ENCODE measurements at regions not wholly inside any gene's neighbourhood (a gene's known extent, or its start where the extent isn't known, plus 50 kb on each side); places are given as distances from the start of the nearest gene placed in this dataset.

DNA sequence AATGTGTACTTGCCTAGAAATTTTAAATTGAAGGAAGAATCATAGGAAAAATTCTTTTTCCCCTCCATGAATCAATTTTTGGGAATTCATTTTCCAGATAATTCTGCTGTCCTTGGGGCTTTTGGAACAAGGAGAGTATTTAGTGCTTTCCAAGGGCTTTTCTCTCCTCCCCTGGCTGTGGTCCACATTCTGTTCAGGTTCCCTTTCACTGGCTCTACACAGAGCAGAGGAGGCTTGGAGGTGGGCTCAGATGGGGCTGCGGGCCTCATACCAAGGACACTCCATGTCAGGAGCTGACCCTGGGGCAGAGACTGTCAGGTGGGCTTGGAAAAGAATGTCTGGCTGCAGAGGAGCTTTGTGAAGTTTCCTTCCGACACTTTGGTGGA is 128.1 kb downstream of the GADD45G start:
- H3K4me1 ChIP-seq (replicated peaks in 1 of 2) = peaks cover 15 to 19% of the 10 kb centered on the region in 2 donors
- WGBS, 4 donors = 58 to 66% (median 61%) methylated on average over 1 to 2 of the region's 2 CpGs
- H3K4me3 ChIP-seq = no peak overlapping the region
- no peaks in the 10 kb centered on the region for H3K27me3 ChIP-seq
- no peak for DNase-seq
- H3K36me3 ChIP-seq (replicated peaks in 1 of 2) = no peaks in the 10 kb centered on the region
- H3K27ac ChIP-seq = peak overlapping the region in 2 of 5 donors; percentile 48 to 54
- H3K9me3 ChIP-seq (replicated peaks in 1 of 3) = no peaks in the 10 kb centered on the region
- intact Hi-C loops (cut with DNase I) = no loop called here
- TF ChIP-seq POLR2A (IDR thresholded peaks at IDR 0.05) (no peak), CTCF (IDR thresholded peaks at IDR 0.05) (no peak)

- intact Hi-C loops (cut with DNase I) = no loop called here
- Histone ChIP-seq H3K36me3 (replicated peaks in 1 of 2) (no peaks in the 10 kb centered on the region), H3K27me3 (no peaks in the 10 kb centered on the region), H3K4me3 (no peak overlapping the region), H3K9me3 (replicated peaks in 1 of 3) (no peaks in the 10 kb centered on the region), H3K27ac (no peak overlapping the region), H3K4me1 (replicated peaks in 1 of 2) (peaks cover 15 to 25% of the 10 kb centered on the region in 2 donors)
- TF ChIP-seq CTCF (IDR thresholded peaks at IDR 0.05) (no peak), POLR2A (IDR thresholded peaks at IDR 0.05) (no peak)
- peak in 1 of 7 donors; percentile 37 for DNase-seq
- WGBS, 4 donors = 78 to 89% (median 84%) methylated on average over 10 of the region's 10 CpGs
These were observed 129.8 kb downstream of the GADD45G start for GRCh38 chr9:89734600-89735041.

DNA sequence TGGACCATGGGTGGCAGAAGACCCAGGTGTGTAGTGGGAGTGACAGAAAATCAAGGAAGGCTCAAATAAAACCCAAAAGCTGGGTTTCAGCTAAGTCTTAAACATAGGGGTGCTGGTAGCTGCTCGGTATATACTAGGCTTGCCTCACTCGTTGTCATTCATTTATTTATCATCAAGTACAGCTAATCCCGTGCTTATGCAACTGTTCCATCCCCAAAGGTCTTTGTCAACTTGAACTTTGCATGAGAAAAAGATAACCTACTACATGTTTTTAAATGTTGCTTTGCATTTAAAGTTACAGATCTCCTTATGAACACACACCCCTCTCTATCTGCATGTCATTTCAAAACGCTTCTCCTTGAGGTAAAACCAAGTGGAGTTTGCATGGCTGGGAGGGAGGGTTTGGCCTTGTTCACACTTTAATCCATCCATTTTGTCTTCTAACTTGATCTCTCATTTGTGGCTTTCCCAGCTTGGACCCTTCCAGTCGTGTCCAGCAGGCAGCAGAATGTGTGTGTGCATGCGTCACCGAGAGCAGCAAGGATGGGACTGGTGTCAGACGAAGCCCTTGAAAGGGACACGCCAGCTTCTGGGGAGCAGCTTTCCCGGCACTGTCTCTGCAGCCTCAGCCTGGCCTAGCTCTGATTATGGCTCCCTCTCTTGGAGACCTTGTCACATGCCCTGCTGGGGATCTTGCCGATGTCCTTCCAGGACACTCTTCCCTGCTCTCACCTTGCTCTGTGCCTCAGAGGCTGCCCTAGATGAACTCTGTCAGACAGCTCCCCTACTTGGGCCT is 133.5 kb downstream of the GADD45G start:
- TF ChIP-seq CTCF (IDR thresholded peaks at IDR 0.05) (peak in 2 of 6 experiments; percentile 3 to 5), POLR2A (IDR thresholded peaks at IDR 0.05) (no peak)
- H3K4me1 ChIP-seq (replicated peaks in 1 of 2) = peaks cover 0 to 8% of the 10 kb centered on the region in 2 donors
- DNase-seq = peak in 2 of 7 donors; percentile 22 to 30
- no peaks in the 10 kb centered on the region for H3K9me3 ChIP-seq (replicated peaks in 1 of 3)
- intact Hi-C loops (cut with DNase I) = no loop called here
- H3K27me3 ChIP-seq = no peaks in the 10 kb centered on the region
- H3K27ac ChIP-seq = no peak overlapping the region
- WGBS, 4 donors = 69 to 78% (median 74%) methylated on average over 10 to 11 of the region's 11 CpGs
- H3K4me3 ChIP-seq = no peak overlapping the region
- H3K36me3 ChIP-seq (replicated peaks in 1 of 2) = no peaks in the 10 kb centered on the region

DNA sequence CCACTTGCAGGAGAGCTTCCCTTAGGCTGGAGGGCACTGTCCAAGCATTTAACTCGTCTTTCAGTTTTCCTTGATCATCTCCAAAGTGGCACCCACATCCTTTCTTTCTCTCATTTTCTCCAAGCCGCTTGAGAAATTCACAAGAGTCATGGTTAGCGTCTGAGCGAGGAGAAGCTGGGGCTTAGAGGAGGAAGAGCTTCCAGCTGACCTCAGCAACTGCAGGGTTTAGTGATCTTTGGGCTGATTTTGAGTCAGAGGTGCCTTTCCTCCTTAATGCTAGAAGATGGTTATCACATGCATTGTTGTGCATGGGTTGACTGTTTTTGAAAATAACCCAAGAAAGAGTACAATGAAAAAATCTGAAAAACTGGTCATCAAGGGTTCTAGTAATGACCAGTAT is 134.7 kb downstream of the GADD45G start:
- Histone ChIP-seq H3K4me1 (replicated peaks in 1 of 2) (peaks cover 0 to 7% of the 10 kb centered on the region in 2 donors), H3K27ac (no peak overlapping the region), H3K27me3 (no peaks in the 10 kb centered on the region), H3K4me3 (no peak overlapping the region), H3K36me3 (replicated peaks in 1 of 2) (no peaks in the 10 kb centered on the region), H3K9me3 (replicated peaks in 1 of 3) (no peaks in the 10 kb centered on the region)
- WGBS, 4 donors = 75 to 91% (median 82%) methylated on average over 4 of the region's 4 CpGs
- intact Hi-C loops (cut with DNase I) = no loop called here
- DNase-seq = no peak
- no peak for TF ChIP-seq POLR2A (IDR thresholded peaks at IDR 0.05)
- TF ChIP-seq CTCF (IDR thresholded peaks at IDR 0.05) = no peak
